OCI-LY1 (cell line): ENCODE measurements at regions not wholly inside any gene's neighbourhood (a gene's known extent, or its start where the extent isn't known, plus 50 kb on each side); places are given as distances from the start of the nearest gene placed in this dataset.

Source experiments
- H2AFZ ChIP-seq: fragments of 200-600 bp; sonication (generic), shearing (Covaris generic); 2 replicates; pipeline ENCODE4 v1.6.0; 2014; ENCODE audit warnings: antibody characterized with exemption, mild to moderate bottlenecking, low read length
- H3F3A ChIP-seq: fragments of 200-600 bp; sonication (generic), shearing (Covaris generic); 2 replicates; pipeline ENCODE4 v1.6.0; 2014; ENCODE audit warnings: mild to moderate bottlenecking, antibody characterized with exemption, low read length, moderate library complexity; ENCODE audit not compliant: insufficient read depth
- H3K27ac ChIP-seq: fragments of 200-600 bp; sonication (generic); 2 replicates; pipeline ENCODE4 v1.5.1; 2014; ENCODE audit warnings: low read length, mixed run types, mild to moderate bottlenecking, low read depth; ENCODE audit not compliant: poor library complexity, severe bottlenecking
- H3K27me3 ChIP-seq: fragments of 200-600 bp; sonication (generic); 2 replicates; pipeline ENCODE4 v1.6.0; 2014; ENCODE audit warnings: antibody characterized with exemption, mild to moderate bottlenecking, low read length, moderate library complexity; ENCODE audit not compliant: insufficient read depth
- H3K36me3 ChIP-seq: fragments of 200-600 bp; sonication (generic); 2 replicates; pipeline ENCODE4 v1.6.1; 2014; ENCODE audit warnings: mild to moderate bottlenecking, antibody characterized with exemption, low read length, moderate library complexity, mixed read lengths; ENCODE audit not compliant: insufficient read depth
- H3K4me1 ChIP-seq: fragments of 200-600 bp; sonication (generic); 2 replicates; pipeline ENCODE4 v1.5.1; 2014; ENCODE audit warnings: mild to moderate bottlenecking, low read length, moderate library complexity; ENCODE audit not compliant: insufficient read depth, severe bottlenecking
- H3K4me2 ChIP-seq: fragments of 200-600 bp; sonication (generic), shearing (Covaris generic); 2 replicates; pipeline ENCODE4 v1.6.1; 2014; ENCODE audit warnings: low read length
- H3K4me3 ChIP-seq: fragments of 200-600 bp; sonication (generic); 2 replicates; pipeline ENCODE4 v1.5.1; 2014; ENCODE audit warnings: low read length, low read depth, mild to moderate bottlenecking, mixed read lengths; ENCODE audit not compliant: poor library complexity, severe bottlenecking
- H3K79me2 ChIP-seq: fragments of 200-600 bp; shearing (Covaris generic); 2 replicates; pipeline ENCODE4 v1.6.1; 2016; ENCODE audit warnings: mixed run types, low read length, mixed read lengths; ENCODE audit not compliant: insufficient read depth
- H3K9ac ChIP-seq: fragments of 200-600 bp; sonication (generic), shearing (Covaris generic); 2 replicates; pipeline ENCODE4 v1.6.1; 2014; ENCODE audit warnings: mild to moderate bottlenecking, low read length, mixed read lengths
- H3K9me2 ChIP-seq: fragments of 200-600 bp; sonication (generic), shearing (Covaris generic); 2 replicates; pipeline ENCODE4 v1.6.1; 2014; ENCODE audit warnings: low read depth, mild to moderate bottlenecking, low read length, mixed read lengths
- H3K9me3 ChIP-seq: fragments of 200-600 bp; shearing (Covaris generic); 2 replicates; pipeline ENCODE4 v1.6.1; 2014; ENCODE audit warnings: low read length, mixed read lengths
- H4K20me1 ChIP-seq: fragments of 200-600 bp; sonication (generic), shearing (Covaris generic); 2 replicates; pipeline ENCODE4 v1.6.0; 2016; ENCODE audit warnings: mild to moderate bottlenecking, low read length; ENCODE audit not compliant: insufficient read depth
- EZH2 ChIP-seq: fragments of 200-600 bp; sonication (generic), shearing (Covaris generic); IDR thresholded peaks from 2 replicates; pipeline ENCODE4 v1.8.0; 2017; ENCODE audit warnings: borderline replicate concordance, mixed run types, mild to moderate bottlenecking, antibody characterized with exemption, low read length, moderate library complexity, mixed read lengths
- TF ChIP-seq, protein P1 (sequence below): fragments of 200-600 bp; sonication (generic), shearing (Covaris generic); IDR thresholded peaks from 2 replicates; pipeline ENCODE4 v1.5.1; 2017; ENCODE audit warnings: mild to moderate bottlenecking, antibody characterized with exemption, low read length, moderate library complexity, mixed read lengths

DNA sequence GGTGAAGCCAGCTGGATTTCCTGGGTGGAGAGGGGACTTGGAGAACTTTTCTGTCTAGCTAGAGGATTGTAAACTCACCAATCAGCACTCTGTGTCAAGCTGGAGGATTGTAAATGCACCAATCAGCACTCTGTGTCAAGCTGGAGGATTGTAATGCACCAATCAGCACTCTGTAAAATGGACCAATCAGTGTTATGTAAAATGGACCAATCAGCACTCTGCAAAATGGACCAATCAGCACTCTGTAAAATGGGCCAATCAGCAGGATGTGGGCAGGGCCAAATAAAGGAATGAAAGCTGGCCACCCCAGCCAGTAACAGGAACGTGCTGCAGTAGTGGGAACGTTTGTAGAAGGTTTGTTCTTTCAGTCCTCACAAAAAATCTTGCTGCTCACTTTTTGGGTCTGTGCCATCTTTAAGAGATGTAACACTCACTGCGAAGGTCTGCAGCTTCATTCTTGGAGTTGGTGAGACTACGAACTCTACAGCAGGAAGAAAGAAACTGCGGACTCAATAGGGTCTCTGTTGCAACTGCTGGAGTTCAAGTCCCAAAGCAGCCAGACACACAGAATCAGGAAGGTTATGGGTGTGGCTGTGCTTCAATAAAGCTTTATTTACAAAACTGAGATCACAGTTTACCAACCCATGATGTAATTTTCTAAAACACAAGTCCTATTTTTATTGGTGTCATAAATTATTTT is 145.7 kb upstream of the ERCC6L2 start:
- H3K27ac ChIP-seq = no peak overlapping the region
- TF ChIP-seq, protein P1, sequence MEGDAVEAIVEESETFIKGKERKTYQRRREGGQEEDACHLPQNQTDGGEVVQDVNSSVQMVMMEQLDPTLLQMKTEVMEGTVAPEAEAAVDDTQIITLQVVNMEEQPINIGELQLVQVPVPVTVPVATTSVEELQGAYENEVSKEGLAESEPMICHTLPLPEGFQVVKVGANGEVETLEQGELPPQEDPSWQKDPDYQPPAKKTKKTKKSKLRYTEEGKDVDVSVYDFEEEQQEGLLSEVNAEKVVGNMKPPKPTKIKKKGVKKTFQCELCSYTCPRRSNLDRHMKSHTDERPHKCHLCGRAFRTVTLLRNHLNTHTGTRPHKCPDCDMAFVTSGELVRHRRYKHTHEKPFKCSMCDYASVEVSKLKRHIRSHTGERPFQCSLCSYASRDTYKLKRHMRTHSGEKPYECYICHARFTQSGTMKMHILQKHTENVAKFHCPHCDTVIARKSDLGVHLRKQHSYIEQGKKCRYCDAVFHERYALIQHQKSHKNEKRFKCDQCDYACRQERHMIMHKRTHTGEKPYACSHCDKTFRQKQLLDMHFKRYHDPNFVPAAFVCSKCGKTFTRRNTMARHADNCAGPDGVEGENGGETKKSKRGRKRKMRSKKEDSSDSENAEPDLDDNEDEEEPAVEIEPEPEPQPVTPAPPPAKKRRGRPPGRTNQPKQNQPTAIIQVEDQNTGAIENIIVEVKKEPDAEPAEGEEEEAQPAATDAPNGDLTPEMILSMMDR = no peak
- H3F3A ChIP-seq = no peaks in the 10 kb centered on the region
- H3K9me3 ChIP-seq = peaks cover 5% of the 10 kb centered on the region; the same call in 1 of the 2 replicates
- H2AFZ ChIP-seq = no peak overlapping the region
- no peaks in the 10 kb centered on the region for H4K20me1 ChIP-seq
- H3K36me3 ChIP-seq = no peaks in the 10 kb centered on the region; the same call in 1 of the 2 replicates
- peaks cover 1% of the 10 kb centered on the region for H3K4me1 ChIP-seq
- H3K4me3 ChIP-seq = no peak overlapping the region
- no peak overlapping the region for H3K9ac ChIP-seq
- no peaks in the 10 kb centered on the region for H3K79me2 ChIP-seq
- H3K4me2 ChIP-seq = no peak overlapping the region
- H3K27me3 ChIP-seq = no peaks in the 10 kb centered on the region; the same call in 1 of the 2 replicates
- H3K9me2 ChIP-seq = no peaks in the 10 kb centered on the region

DNA sequence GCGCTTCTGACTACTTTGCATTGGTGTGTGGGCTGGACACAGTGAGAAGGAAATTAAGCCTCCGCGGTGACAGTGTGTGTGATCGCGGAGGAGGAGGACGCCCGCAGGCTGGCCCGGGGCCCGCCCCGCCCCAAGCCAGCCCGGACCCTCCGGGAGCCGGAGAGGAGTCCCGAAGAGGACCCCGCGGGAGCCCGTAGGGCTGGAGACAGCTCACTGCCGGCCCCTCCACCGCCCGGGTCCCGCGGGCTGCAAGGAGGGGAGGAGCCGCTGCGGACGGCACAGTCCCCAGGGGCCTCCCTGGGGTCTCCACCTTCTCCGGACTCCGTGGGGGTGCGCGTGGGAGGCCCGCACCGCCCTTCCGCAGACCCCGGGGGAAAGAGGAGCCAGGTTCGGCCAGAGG is 146.4 kb upstream of the ERCC6L2 start:
- H3K27me3 ChIP-seq = no peaks in the 10 kb centered on the region; the same call in 1 of the 2 replicates
- no peaks in the 10 kb centered on the region for H3F3A ChIP-seq
- peaks cover 9% of the 10 kb centered on the region for H3K4me1 ChIP-seq
- no peaks in the 10 kb centered on the region for H3K79me2 ChIP-seq
- H3K4me2 ChIP-seq = no peak overlapping the region
- H2AFZ ChIP-seq = no peak overlapping the region
- no peaks in the 10 kb centered on the region for H3K9me2 ChIP-seq
- H3K9ac ChIP-seq = no peak overlapping the region
- no peak overlapping the region for H3K27ac ChIP-seq
- no peak for TF ChIP-seq EZH2
- TF ChIP-seq, protein P1 = no peak
- H3K9me3 ChIP-seq = peaks cover 5% of the 10 kb centered on the region; the same call in 1 of the 2 replicates
- no peak overlapping the region for H3K4me3 ChIP-seq
- H3K36me3 ChIP-seq = no peaks in the 10 kb centered on the region; the same call in 1 of the 2 replicates
- H4K20me1 ChIP-seq = no peaks in the 10 kb centered on the region

DNA sequence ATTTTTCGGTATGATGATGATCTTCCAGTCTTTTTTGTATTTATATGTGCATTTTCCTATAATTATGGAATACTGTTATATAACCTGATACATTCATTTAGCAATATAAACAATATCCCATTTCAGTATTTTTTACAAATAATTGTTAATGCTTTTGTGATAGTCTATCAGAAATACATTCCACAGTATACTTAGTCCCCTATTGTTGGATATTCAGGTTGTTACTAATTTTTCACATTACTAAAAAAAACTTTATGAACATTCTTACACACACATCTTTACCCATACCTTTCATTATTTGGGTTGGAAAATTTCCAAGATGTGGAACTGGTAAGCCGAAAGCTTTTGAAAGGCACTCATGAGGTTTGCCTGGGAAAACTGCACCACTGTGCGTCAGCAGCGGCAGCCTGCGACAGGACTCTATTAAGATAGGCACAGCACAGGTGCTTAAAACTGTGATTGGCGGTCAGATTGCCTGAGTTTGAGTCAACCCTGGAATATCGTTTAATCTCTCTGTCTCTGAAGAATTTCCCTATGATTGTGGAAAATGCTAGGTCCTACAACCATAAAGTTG is 147.5 kb upstream of the ERCC6L2 start:
- Histone ChIP-seq H3K4me3 (no peak overlapping the region), H3K4me2 (no peak overlapping the region), H3K36me3 (no peaks in the 10 kb centered on the region; the same call in 1 of the 2 replicates), H3K27ac (no peak overlapping the region), H3K9me2 (no peaks in the 10 kb centered on the region), H3F3A (no peaks in the 10 kb centered on the region), H2AFZ (no peak overlapping the region), H3K79me2 (no peaks in the 10 kb centered on the region), H4K20me1 (no peaks in the 10 kb centered on the region), H3K27me3 (no peaks in the 10 kb centered on the region; the same call in 1 of the 2 replicates), H3K9me3 (peaks cover 5% of the 10 kb centered on the region; the same call in 1 of the 2 replicates), H3K4me1 (peaks cover 10% of the 10 kb centered on the region), H3K9ac (no peak overlapping the region)
- TF ChIP-seq EZH2 = no peak
- TF ChIP-seq, protein P1 = no peak
